Motor neuron (in vitro differentiated cells): ENCODE measurements at regions not wholly inside any gene's neighbourhood (a gene's known extent, or its start where the extent isn't known, plus 50 kb on each side); places are given as distances from the start of the nearest gene placed in this dataset.

Source experiments
- ATAC-seq, 8 experiments: fragments of 200-7000 bp; cut with Tn5 transposase; replicated peaks in 6 of 8; 2 replicates each; pipeline ENCODE4 v1.8.0; 2021; ENCODE audit warnings: mild to moderate bottlenecking in 8 of 8, moderate library complexity in 8 of 8
- H3K27ac ChIP-seq, 2 donors: fragments of 250-450 bp; sonication (Bioruptor Pico); 2 replicates each; pipeline ENCODE4 v1.9.0; 2021; ENCODE audit warnings: antibody characterized with exemption in 2 of 2, mild to moderate bottlenecking in 2 of 2, moderate library complexity in 1 of 2
- H3K4me1 ChIP-seq, 2 donors: fragments of 250-450 bp; sonication (Bioruptor Pico); replicated peaks in 1 of 2; 2 replicates each; pipeline ENCODE4 v1.6.1; 2021; ENCODE audit warnings: antibody characterized with exemption in 2 of 2, mild to moderate bottlenecking in 2 of 2, moderate library complexity in 1 of 2
- H3K4me3 ChIP-seq, 5 donors: fragments of 250-450 bp; sonication (Bioruptor Pico); 2 replicates each; pipeline ENCODE4 v1.9.0; 2021; ENCODE audit warnings: antibody characterized with exemption in 5 of 5, mild to moderate bottlenecking in 5 of 5, moderate library complexity in 4 of 5
- WGBS, 10 experiments: fragments of 450-650 bp; shearing (Covaris generic); methylation state at CpG; one replicate each; pipeline ENCODE4 v1.0.0; 2022; 5-methylcytosine and 5-hydroxymethylcytosine counted together
- in situ Hi-C, 9 experiments: fragments of 400-800 bp; cut with MboI; loops; one replicate each; pipeline ENCODE4 v1.15.0; 2021; ENCODE audit warnings: low sequenced_read_pairs in 9 of 9, low pct_unique_long_range_greater_than_20kb in 2 of 9; ENCODE audit not compliant: unreplicated experiment in 9 of 9

DNA sequence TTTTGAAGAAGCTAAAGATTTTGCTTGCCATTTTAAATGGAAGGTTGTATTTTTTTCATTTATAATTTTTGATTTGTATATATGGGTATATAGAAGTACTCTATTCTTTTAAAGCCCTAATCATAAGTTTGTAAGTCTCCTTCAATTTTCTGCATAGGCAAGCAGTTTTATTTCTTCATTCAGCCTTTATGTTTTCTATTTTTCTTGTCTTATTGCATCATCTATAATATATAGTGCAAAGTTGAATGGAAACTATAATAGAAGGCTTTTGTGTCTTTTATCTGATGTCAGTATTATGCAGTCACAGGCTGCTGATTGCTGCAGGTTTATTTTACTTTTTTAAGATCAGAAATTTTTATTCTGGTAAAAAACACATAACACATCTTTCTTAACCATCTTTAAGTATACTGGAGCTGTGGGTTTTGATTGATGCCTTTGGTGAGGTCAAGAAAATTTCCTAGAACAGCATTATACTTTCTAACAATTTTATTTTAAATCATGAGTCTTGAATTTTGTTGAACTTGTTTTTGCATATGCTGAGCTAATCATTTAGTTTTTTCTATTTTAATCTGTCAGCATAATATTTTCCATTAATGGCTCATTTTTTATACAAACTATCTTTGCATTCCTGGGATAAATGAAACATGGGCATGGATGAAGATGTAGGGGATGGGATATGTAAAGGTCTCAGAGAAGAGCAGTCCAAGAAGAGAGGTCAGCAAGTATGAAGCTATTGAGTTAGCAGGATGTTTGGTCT lies 366.7 kb upstream of the MAP3K7 start:
- ATAC-seq, result no peak
- Histone ChIP-seq H3K4me3 (no peak overlapping the region), H3K27ac (no peak overlapping the region), H3K4me1 (no peaks in the 10 kb centered on the region)
- in situ Hi-C loops, result no loop called here

DNA sequence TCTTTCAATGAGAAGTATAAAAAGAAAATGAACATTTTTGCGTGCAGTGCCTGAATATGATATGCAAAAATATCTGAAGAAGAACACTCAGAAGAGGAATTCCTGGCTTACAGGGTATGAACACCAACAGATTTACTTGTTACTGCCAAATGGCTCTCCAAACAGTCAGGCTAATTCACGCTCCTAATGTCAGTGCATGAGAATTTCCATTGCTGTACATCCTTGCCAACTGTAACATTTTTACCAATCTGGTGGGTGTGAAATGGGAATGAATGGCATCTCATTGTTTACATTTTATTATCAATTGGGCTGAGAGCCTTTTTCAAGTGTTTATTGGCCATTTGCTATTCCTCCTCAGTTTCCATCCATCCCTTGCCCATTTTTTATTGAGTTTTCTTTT lies 365.3 kb upstream of the MAP3K7 start:
- no peak for ATAC-seq
- Histone ChIP-seq H3K27ac (no peak overlapping the region), H3K4me1 (no peaks in the 10 kb centered on the region), H3K4me3 (no peak overlapping the region)
- in situ Hi-C loops, result no loop called here
- 0 to 100% (median 87%) methylated on average over 1 to 2 of the region's 2 CpGs for WGBS, 10 experiments

DNA sequence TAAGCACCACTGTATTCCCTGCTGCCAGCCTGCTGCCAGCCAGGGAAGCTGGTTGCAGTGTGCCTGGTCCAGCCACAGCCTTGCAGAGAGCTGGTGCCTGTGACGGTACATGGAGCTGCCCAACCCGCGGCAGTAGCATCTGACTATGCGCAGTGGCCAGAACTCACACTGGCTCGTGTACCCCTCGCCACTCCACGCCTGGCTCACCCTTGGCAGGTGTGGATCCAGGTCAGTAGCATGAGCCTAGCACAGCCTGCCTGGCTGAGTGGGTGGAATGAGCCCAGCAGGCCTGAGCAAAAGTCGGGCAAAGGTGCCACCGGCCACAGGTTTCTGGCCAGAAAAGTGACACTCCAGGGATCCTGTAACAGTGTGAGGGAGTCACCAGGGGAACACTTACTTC lies 361.7 kb upstream of the MAP3K7 start:
- WGBS, 10 experiments, result 33 to 100% (median 91%) methylated on average over 2 to 4 of the region's 9 CpGs; no CpG with 5 or more reads in 6 of the 10 experiments
- Histone ChIP-seq H3K27ac (no peak overlapping the region), H3K4me3 (no peak overlapping the region), H3K4me1 (no peaks in the 10 kb centered on the region)
- ATAC-seq, result no peak
- in situ Hi-C loops, result no loop called here

DNA sequence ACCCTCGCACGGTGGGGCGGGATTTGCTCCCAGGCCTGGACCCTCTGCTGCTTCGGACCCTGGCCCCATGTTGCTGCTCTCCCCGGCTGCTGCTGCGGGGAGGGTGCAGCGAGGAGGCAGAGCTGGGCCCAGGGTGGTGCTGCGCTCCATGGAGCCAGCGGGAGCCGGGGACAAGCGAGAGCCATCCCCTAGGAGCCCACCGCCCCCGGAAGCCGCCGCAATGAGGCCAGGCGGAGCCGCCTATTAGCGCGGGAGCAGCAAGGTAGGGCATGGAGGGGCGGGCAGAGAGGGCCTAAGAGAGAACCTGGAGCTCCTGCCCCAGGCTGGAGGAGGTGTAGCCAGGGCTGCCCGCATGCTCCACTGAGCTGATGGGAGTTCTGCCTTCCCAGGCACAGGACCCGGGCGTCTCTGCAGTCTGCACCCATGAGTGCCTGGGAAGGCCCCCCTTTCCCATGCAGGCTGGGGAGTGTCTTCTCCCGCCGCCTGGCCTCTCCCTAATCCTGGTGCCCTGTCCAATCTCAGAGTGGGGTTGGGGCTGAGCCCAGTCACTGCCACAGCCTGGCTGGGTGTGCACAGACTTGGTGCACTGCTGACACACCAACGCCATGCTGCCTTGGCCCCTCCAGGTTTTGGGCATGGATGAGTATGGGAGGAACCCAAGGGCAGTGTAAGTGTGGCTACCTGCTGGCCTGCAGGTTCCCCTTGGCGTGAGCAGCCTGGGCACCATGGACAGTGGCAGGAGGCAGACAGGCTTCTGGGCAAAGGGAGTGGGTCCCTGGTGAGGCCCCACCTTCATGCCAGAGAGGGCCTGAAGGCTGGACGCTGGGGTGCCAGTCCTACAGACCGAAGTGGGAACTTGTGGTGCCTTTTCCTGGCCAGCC lies 360.6 kb upstream of the MAP3K7 start:
- Histone ChIP-seq H3K4me3 (no peak overlapping the region), H3K27ac (no peak overlapping the region), H3K4me1 (peaks cover 5 to 10% of the 10 kb centered on the region in 2 donors)
- in situ Hi-C loops, result no loop called here
- WGBS, 10 experiments, result 82 to 95% methylated on average over 2 to 4 of the region's 29 CpGs; no CpG with 5 or more reads in 8 of the 10 experiments
- no peak for ATAC-seq

DNA sequence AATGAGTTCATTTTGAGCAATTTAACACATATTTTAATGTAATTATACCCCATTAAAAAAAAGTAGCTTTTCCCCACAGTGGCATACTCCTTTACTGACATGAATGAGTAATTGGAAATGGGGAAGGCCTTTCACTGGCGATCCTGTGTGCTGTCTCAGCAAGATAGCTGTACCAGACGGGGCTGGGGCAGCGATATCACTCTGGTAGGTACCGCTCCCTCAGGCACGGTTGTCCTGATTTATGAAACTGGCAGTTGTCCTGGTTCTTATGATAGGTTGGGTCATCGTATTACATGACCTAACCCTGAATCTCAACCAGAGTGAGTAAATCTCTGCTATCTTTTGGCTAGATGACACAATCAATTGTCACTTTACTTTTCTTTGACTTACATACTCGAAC lies 355.0 kb upstream of the MAP3K7 start:
- no peak overlapping the region for H3K27ac ChIP-seq
- H3K4me3 ChIP-seq, result no peak overlapping the region
- H3K4me1 ChIP-seq, result peaks cover 5 to 15% of the 10 kb centered on the region in 2 donors
- peak in 4 of 8 experiments; percentile 35 to 49 (median 44) for ATAC-seq
- WGBS, 10 experiments, result 0 to 100% (median 69%) methylated on average over 1 to 7 of the region's 7 CpGs
- in situ Hi-C loops, result no loop called here

DNA sequence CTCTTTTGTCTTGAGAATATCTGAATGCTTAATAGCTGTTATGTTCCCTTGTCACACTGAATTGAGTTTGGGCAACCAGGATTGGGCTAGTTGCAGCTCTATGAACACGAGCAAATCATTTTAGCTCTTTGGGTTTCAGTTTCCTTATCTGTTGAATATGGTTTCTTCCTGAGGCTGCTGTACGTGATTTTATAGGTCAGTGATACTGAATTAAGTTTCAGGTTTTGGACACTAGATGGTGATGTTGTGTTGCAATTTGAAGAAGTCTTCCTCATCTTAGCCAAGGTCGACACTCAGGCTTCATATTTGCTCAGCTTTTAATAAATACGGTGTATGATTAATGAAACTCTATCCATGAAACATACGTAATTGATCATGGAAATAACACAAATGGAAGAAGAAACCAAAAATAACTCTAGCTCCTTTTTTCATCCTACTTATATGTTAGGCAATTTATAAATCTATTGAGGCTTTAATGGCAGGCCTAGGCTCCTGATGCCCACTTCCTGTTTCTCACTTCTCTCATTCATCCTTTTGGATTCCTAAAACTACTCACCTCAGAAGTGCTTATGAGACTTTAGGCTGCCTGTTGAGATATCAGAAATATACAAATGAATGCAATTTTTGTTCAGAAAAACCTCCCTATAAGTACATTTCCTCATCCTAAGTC lies 354.1 kb upstream of the MAP3K7 start:
- peak in 5 of 8 experiments; percentile 40 to 95 (median 81) for ATAC-seq
- WGBS, 10 experiments, result 4 to 83% (median 39%) methylated on average over 3 to 5 of the region's 5 CpGs; no CpG with 5 or more reads in 1 of the 10 experiments
- in situ Hi-C loops, result no loop called here
- Histone ChIP-seq H3K27ac (no peak overlapping the region), H3K4me3 (no peak overlapping the region), H3K4me1 (peaks cover 5 to 15% of the 10 kb centered on the region in 2 donors)

DNA sequence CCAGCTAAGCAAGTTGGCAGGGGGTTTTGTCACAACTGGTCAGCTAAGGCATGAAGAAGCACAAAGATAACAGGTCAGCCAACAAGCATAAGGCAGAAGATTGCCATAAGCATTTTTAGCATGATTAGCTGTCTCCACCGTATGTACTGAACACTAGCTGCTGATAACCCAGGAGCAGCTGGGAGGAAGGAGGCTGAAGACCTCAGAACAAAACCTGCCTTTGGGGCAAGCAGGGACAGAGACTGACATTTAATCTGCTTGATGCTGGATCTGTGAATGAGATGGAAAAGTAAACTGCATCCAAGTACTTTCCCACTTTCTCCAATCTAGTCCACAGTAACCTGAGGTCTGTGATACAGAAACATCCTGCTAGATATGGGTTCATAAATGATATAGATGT lies 353.0 kb upstream of the MAP3K7 start:
- Histone ChIP-seq H3K4me3 (no peak overlapping the region), H3K27ac (no peak overlapping the region), H3K4me1 (peaks cover 5 to 15% of the 10 kb centered on the region in 2 donors)
- no peak for ATAC-seq
- 0 to 100% (median 79%) methylated on average over 1 of the region's 1 CpG; no CpG with 5 or more reads in 6 of the 10 experiments for WGBS, 10 experiments
- in situ Hi-C loops, result no loop called here

DNA sequence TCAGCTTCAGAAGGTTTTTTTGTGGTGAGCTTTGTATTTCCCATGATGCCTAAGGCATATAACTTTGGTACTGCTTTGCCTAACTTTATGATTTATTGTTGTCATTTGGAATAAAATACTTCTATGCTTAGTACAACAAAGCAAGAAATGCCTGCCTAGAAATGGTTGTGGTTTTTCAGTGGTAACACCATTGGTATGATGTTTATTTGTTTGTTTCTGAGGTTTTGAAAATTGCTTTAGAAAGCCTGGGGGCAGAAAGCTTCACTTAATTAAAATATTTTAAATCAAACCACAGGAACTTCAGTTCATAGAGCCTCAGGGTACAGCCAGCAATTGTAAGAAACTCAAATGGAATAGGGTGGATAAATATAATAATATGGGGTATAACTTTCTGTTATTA lies 351.2 kb upstream of the MAP3K7 start:
- Histone ChIP-seq H3K27ac (no peak overlapping the region), H3K4me1 (peaks cover 2 to 13% of the 10 kb centered on the region in 2 donors)
- in situ Hi-C loops, result no loop called here

DNA sequence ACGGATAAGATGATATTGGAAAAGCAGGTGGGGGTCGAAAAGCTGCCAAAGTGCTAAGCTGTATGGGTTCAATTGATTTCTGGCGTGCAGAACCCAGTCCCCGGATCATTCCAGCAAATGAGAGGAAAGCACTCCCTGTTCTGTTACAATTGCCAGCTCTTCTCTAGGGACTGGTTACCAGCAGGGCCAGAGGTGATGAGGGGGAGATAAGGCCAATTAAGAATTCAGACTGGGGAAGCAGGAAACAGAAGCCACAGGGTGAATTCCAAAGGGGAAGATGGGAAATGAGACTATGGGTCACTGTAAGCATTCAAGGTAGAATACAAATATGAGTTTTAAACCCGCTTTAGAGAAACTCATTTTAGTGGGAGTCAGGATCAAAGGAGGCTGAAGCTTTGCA lies 349.4 kb upstream of the MAP3K7 start:
- Histone ChIP-seq H3K4me3 (no peak overlapping the region), H3K4me1 (no peaks in the 10 kb centered on the region), H3K27ac (no peak overlapping the region)
- in situ Hi-C loops, result no loop called here
- 21 to 93% (median 67%) methylated on average over 1 to 5 of the region's 5 CpGs for WGBS, 10 experiments
- no peak for ATAC-seq

More for the DNA sequence above, 351.2 kb upstream of the MAP3K7 start:
- H3K4me3 ChIP-seq, result no peak overlapping the region
- ATAC-seq, result peak in 3 of 8 experiments; percentile 44 to 74 (median 70)

DNA sequence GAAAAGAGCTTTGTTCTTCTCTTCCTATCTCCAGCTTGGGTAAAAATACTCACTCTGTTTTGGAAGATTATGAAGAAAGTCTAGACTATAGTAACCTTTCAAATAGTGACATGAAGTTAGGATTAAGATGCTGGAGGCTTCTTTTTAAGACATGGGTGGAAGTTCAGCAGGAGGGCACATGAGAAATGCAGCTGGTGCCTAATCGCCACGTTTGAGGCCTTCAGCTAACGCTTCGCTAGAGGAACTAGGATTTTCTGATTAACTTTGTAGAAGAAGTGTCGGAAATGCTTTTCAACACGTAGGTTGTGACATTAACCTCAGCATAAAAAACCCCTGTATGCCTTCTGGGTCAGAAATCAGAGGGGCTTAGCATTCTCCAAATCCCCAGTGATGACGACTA lies 348.1 kb upstream of the MAP3K7 start:
- in situ Hi-C loops, result no loop called here
- no peak overlapping the region for H3K27ac ChIP-seq
- 0 to 100% (median 84%) methylated on average over 1 to 7 of the region's 7 CpGs; no CpG with 5 or more reads in 1 of the 10 experiments for WGBS, 10 experiments
- H3K4me1 ChIP-seq, result no peaks in the 10 kb centered on the region
- ATAC-seq, result no peak
- no peak overlapping the region for H3K4me3 ChIP-seq

DNA sequence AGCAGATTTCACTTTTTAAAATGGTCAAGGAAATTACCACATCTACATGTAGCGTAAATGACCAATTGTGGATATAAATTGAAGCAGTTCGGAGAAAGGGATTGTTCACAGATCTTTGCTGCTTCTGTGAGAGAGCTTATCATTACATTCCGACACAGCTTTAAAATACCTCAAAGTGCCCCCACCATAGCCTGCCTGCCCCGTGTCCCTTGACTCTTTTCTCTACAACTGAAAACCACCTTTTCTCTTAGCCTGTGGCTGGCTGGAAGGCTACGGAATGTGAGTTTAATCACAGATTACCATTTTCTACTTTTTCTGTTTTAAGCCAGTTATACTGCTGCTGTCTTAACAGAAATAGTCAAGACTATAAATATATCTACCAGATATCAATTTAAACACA lies 347.2 kb upstream of the MAP3K7 start:
- 40 to 100% (median 83%) methylated on average over 1 to 5 of the region's 5 CpGs; no CpG with 5 or more reads in 1 of the 10 experiments for WGBS, 10 experiments
- in situ Hi-C loops, result no loop called here
- Histone ChIP-seq H3K27ac (no peak overlapping the region), H3K4me1 (no peaks in the 10 kb centered on the region), H3K4me3 (no peak overlapping the region)
- no peak for ATAC-seq

DNA sequence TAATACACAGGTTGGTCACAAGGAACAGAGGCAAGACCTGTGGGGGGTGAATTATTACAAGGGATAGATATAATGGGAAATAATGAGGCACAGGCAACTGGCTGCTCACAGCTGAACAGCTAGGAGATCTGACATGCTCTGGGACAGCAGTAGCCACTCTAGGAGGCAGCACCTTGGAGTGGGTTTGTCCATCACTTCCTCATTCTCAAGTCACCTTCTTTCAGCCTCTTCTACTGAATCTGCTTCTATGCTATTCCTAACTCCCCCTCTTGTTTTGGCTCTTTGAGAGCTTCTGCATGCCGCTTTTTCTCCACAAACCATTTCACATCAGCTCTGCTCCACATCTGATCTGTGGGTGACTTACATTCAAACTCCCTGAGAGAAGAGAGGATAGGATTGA lies 345.5 kb upstream of the MAP3K7 start:
- 17 to 100% (median 80%) methylated on average over 1 of the region's 1 CpG; no CpG with 5 or more reads in 5 of the 10 experiments for WGBS, 10 experiments
- in situ Hi-C loops, result no loop called here
- ATAC-seq, result no peak
- H3K27ac ChIP-seq, result no peak overlapping the region
- no peak overlapping the region for H3K4me3 ChIP-seq
- no peaks in the 10 kb centered on the region for H3K4me1 ChIP-seq

DNA sequence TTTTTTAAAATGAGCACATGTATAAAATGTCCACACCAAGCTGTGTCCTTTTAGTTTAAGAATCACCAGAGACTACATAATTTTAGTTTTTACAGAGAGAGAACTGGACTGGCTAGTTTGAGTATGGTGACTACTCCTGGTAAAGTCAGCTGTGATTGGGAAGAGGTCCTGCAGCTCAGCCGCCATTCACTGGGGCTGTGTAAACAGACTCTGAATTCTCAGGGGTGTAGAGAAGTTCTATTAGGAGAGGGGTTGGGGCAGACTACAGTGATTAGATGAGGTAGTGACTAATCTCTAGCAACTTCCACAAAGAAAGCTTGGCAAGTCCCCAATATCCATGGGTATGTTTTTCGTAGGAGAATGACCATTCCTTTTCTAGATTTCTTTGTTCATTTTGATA lies 341.2 kb upstream of the MAP3K7 start:
- 0 to 100% (median 75%) methylated on average over 1 to 2 of the region's 2 CpGs; no CpG with 5 or more reads in 2 of the 10 experiments for WGBS, 10 experiments

More for the DNA sequence above, 341.2 kb upstream of the MAP3K7 start:
- H3K4me1 ChIP-seq, result no peaks in the 10 kb centered on the region
- in situ Hi-C loops, result no loop called here
- no peak overlapping the region for H3K4me3 ChIP-seq
- no peak overlapping the region for H3K27ac ChIP-seq
- no peak for ATAC-seq
